ENCODE measurements at regions not wholly inside any gene's neighbourhood (a gene's known extent, or its start where the extent isn't known, plus 50 kb on each side); places are given as distances from the start of the nearest gene placed in this dataset.

- H3F3A ChIP-seq (ENCODE audit: insufficient read depth, low read length, poor library complexity, severe bottlenecking): no peaks in the 10 kb centered on the region
These were observed 189.4 kb downstream of the ARL4C start for GRCh38 chr2:234307322-234307961.

GRCh38 chr2:234306426-234307173, 190.3 kb downstream of the ARL4C start:
- TF ChIP-seq RAD21 (conservative IDR thresholded peaks at IDR 0.05): no peak
- no peak for TF ChIP-seq POLR2AphosphoS5 (IDR thresholded peaks at IDR 0.05)
- TF ChIP-seq, protein P1, sequence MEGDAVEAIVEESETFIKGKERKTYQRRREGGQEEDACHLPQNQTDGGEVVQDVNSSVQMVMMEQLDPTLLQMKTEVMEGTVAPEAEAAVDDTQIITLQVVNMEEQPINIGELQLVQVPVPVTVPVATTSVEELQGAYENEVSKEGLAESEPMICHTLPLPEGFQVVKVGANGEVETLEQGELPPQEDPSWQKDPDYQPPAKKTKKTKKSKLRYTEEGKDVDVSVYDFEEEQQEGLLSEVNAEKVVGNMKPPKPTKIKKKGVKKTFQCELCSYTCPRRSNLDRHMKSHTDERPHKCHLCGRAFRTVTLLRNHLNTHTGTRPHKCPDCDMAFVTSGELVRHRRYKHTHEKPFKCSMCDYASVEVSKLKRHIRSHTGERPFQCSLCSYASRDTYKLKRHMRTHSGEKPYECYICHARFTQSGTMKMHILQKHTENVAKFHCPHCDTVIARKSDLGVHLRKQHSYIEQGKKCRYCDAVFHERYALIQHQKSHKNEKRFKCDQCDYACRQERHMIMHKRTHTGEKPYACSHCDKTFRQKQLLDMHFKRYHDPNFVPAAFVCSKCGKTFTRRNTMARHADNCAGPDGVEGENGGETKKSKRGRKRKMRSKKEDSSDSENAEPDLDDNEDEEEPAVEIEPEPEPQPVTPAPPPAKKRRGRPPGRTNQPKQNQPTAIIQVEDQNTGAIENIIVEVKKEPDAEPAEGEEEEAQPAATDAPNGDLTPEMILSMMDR (IDR thresholded peaks at IDR 0.05; ENCODE audit: poor library complexity, severe bottlenecking): no peak
- TF ChIP-seq TAF1 (IDR thresholded peaks at IDR 0.05; ENCODE audit: low read depth): no peak
- TF ChIP-seq SMC3 (conservative IDR thresholded peaks at IDR 0.05; ENCODE audit: poor library complexity): no peak
- no peak for TF ChIP-seq EP300 (conservative IDR thresholded peaks at IDR 0.05; ENCODE audit: poor library complexity, severe bottlenecking)
- no peak for TF ChIP-seq EZH2 (IDR thresholded peaks at IDR 0.05; ENCODE audit: borderline replicate concordance, insufficient read depth, low read length, poor library complexity, severe bottlenecking)
- TF ChIP-seq, protein P2, sequence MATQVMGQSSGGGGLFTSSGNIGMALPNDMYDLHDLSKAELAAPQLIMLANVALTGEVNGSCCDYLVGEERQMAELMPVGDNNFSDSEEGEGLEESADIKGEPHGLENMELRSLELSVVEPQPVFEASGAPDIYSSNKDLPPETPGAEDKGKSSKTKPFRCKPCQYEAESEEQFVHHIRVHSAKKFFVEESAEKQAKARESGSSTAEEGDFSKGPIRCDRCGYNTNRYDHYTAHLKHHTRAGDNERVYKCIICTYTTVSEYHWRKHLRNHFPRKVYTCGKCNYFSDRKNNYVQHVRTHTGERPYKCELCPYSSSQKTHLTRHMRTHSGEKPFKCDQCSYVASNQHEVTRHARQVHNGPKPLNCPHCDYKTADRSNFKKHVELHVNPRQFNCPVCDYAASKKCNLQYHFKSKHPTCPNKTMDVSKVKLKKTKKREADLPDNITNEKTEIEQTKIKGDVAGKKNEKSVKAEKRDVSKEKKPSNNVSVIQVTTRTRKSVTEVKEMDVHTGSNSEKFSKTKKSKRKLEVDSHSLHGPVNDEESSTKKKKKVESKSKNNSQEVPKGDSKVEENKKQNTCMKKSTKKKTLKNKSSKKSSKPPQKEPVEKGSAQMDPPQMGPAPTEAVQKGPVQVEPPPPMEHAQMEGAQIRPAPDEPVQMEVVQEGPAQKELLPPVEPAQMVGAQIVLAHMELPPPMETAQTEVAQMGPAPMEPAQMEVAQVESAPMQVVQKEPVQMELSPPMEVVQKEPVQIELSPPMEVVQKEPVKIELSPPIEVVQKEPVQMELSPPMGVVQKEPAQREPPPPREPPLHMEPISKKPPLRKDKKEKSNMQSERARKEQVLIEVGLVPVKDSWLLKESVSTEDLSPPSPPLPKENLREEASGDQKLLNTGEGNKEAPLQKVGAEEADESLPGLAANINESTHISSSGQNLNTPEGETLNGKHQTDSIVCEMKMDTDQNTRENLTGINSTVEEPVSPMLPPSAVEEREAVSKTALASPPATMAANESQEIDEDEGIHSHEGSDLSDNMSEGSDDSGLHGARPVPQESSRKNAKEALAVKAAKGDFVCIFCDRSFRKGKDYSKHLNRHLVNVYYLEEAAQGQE (IDR thresholded peaks at IDR 0.05; ENCODE audit: borderline replicate concordance): no peak
- no peak for TF ChIP-seq MXI1 (conservative IDR thresholded peaks at IDR 0.05; ENCODE audit: poor library complexity, severe bottlenecking)
- H3F3A ChIP-seq (ENCODE audit: insufficient read depth, low read length, poor library complexity, severe bottlenecking): no peaks in the 10 kb centered on the region
- no peak overlapping the region for H3K4me3 ChIP-seq (ENCODE audit: low read length)
- no peaks in the 10 kb centered on the region for H4K20me1 ChIP-seq (ENCODE audit: insufficient read depth)
- H3K9me3 ChIP-seq (ENCODE audit: low read length): no peaks in the 10 kb centered on the region
- H3K27ac ChIP-seq (ENCODE audit: low read length): no peak overlapping the region
- no peaks in the 10 kb centered on the region for H3K79me2 ChIP-seq (replicated peaks; ENCODE audit: insufficient read depth, low read length)
- no peaks in the 10 kb centered on the region for H3K27me3 ChIP-seq (ENCODE audit: insufficient read depth, low read depth, low read length)
- no peak overlapping the region for H2AFZ ChIP-seq (ENCODE audit: low read depth, low read length)
- H3K36me3 ChIP-seq (ENCODE audit: insufficient read depth, low read length): no peaks in the 10 kb centered on the region
- no peak overlapping the region for H3K4me2 ChIP-seq (ENCODE audit: low read length)
- no peak overlapping the region for H3K9ac ChIP-seq (ENCODE audit: low read length)
- no peaks in the 10 kb centered on the region for H3K9me2 ChIP-seq (ENCODE audit: insufficient read depth, low read length)

More at GRCh38 chr2:234307322-234307961, 189.4 kb downstream of the ARL4C start:
- no peaks in the 10 kb centered on the region for H4K20me1 ChIP-seq (ENCODE audit: insufficient read depth)
- no peaks in the 10 kb centered on the region for H3K9me2 ChIP-seq (ENCODE audit: insufficient read depth, low read length)
- H3K4me2 ChIP-seq (ENCODE audit: low read length): no peak overlapping the region
- H3K9me3 ChIP-seq (ENCODE audit: low read length): no peaks in the 10 kb centered on the region
- no peak overlapping the region for H2AFZ ChIP-seq (ENCODE audit: low read depth, low read length)
- no peak overlapping the region for H3K4me3 ChIP-seq (ENCODE audit: low read length)
- no peak overlapping the region for H3K27ac ChIP-seq (ENCODE audit: low read length)
- no peak overlapping the region for H3K9ac ChIP-seq (ENCODE audit: low read length)
- no peaks in the 10 kb centered on the region for H3K36me3 ChIP-seq (ENCODE audit: insufficient read depth, low read length)
- TF ChIP-seq POLR2AphosphoS5 (IDR thresholded peaks at IDR 0.05) (no peak), RAD21 (conservative IDR thresholded peaks at IDR 0.05) (no peak)
- TF ChIP-seq, protein P1 (IDR thresholded peaks at IDR 0.05; ENCODE audit: poor library complexity, severe bottlenecking): no peak
- no peaks in the 10 kb centered on the region for H3K79me2 ChIP-seq (replicated peaks; ENCODE audit: insufficient read depth, low read length)
- no peaks in the 10 kb centered on the region for H3K27me3 ChIP-seq (ENCODE audit: insufficient read depth, low read depth, low read length)
